Heart right ventricle (tissue), 16 donors: ENCODE measurements at regions not wholly inside any gene's neighbourhood (a gene's known extent, or its start where the extent isn't known, plus 50 kb on each side); places are given as distances from the start of the nearest gene placed in this dataset.

Source experiments
- ATAC-seq, 8 donors: fragments of 200-7000 bp; cut with Tn5 transposase; one replicate each; pipeline ENCODE4 v1.9.1; 2020; ENCODE audit warnings: mild to moderate bottlenecking in 8 of 8, moderate library complexity in 8 of 8, moderate number of reproducible peaks in 1 of 8
- DNase-seq, 2 donors: peaks; one replicate each; pipeline ENCODE4 v3.0.0-alpha.2; 2020
- H3K27ac ChIP-seq, 10 donors: fragments of 200-600 bp; sonication (generic) in 2 of 10; one replicate each; pipeline versions ENCODE4 v1.5.0 to v1.8.0; 2020 to 2022; ENCODE audit warnings: mild to moderate bottlenecking in 3 of 10
- H3K27me3 ChIP-seq, 7 donors: fragments of 200-600 bp; one replicate each; pipeline ENCODE4 v1.8.0; 2021 to 2022; ENCODE audit warnings: mild to moderate bottlenecking in 2 of 7
- H3K36me3 ChIP-seq, 9 donors: fragments of 200-600 bp; sonication (generic) in 1 of 9; one replicate each; pipeline versions ENCODE4 v1.5.0 to v1.8.0; 2020 to 2022; ENCODE audit warnings: mild to moderate bottlenecking in 2 of 9
- H3K4me1 ChIP-seq, 9 donors: fragments of 200-600 bp; sonication (generic) in 1 of 9; one replicate each; pipeline versions ENCODE4 v1.5.0 to v1.8.0; 2020 to 2022; ENCODE audit warnings: mild to moderate bottlenecking in 4 of 9
- H3K4me3 ChIP-seq, 10 donors: fragments of 200-600 bp; sonication (generic) in 2 of 10; one replicate each; pipeline versions ENCODE4 v1.5.0 to v1.8.0; 2020 to 2022; ENCODE audit warnings: mild to moderate bottlenecking in 7 of 10, moderate library complexity in 2 of 10
- H3K9me3 ChIP-seq, 11 donors: fragments of 200-600 bp in 10 of 11; sonication (generic) in 2 of 11; one replicate each; pipeline versions ENCODE4 v1.5.0 to v1.8.0; 2013 to 2022; ENCODE audit warnings: mild to moderate bottlenecking in 2 of 11, control low read depth in 1 of 11, moderate library complexity in 1 of 11
- CTCF ChIP-seq, 9 donors: fragments of 200-600 bp; sonication (generic) in 2 of 9; IDR thresholded peaks; one replicate each; pipeline versions ENCODE4 v1.5.0 to v1.8.0; 2021 to 2022; ENCODE audit warnings: antibody characterized with exemption in 9 of 9, mild to moderate bottlenecking in 5 of 9, moderate library complexity in 1 of 9
- WGBS, 2 donors: extraction: QIAGEN DNeasy Blood & Tissue Kit; methylation state at CpG; one replicate each; pipeline ENCODE4 v1.1.7; 2013; ENCODE audit warnings: inconsistent platforms in 1 of 2; 5-methylcytosine and 5-hydroxymethylcytosine counted together
- intact Hi-C, 10 donors: fragments of 100-400 bp; cut with DNase I; formaldehyde crosslinking; loops; one replicate each; pipeline versions ENCODE4 v1.11.1 to v1.14.2; 2022
- donor health status: Arrhythmogenic right ventricular cardiomyopathy.
- donor health status: ischemic (EF 13 %, LVEDD 7.1; RV severe dilation, severe dysfunction).
- donor health status: healthy with polysubstance abuse.
- donor health status: DM: no; HTN: yes; CAD: no.
- donor health status: DM: no; HTN: no; CAD: no.
- donor health status: ischemic (EF 25% LVEDD 6.9; RV normal size, moderate dysfunction).
- donor health status: ischemic (EF 25% LVEDD 5.7; RV mildly dilated, moderate dysfunction).
- donor health status: healthy.
- donor health status: DM: yes; HTN: yes; CAD: no.
- donor health status: Ischemic cardiomyopathy.
- donor health status: ischemic (EF 35%, LVEDD 5.7; RV mildly dilated, moderate dysfunction).
- donor health status: nonischemic (EF 11% LVEDD 7.7; RV severe dilation, severe dysfunction).
- donor health status: DM: yes; HTN: yes; CAD: no.
- donor health status: PGD.
- donor health status: ischemic (EF 29% LVEDD 5.4; RV normal size, mild dysfunction).
- donor health status: nonischemic (EF 23%, LVEDD 6.1; RV moderate dilation, normal function).

- no peak overlapping the region for H3K4me3 ChIP-seq
- H3K4me1 ChIP-seq = no peaks in the 10 kb centered on the region
- WGBS, 2 donors = 74 to 78% methylated on average over 3 of the region's 3 CpGs
- H3K9me3 ChIP-seq = no peaks in the 10 kb centered on the region
- no peak for DNase-seq
- no peak for TF ChIP-seq CTCF (IDR thresholded peaks at IDR 0.05)
- H3K36me3 ChIP-seq = no peaks in the 10 kb centered on the region
- H3K27ac ChIP-seq = no peak overlapping the region
- intact Hi-C loops = no loop called here
- no peaks in the 10 kb centered on the region for H3K27me3 ChIP-seq
- ATAC-seq = no peak
Measured at GRCh38 chr10:106511917-106512316, 652.6 kb downstream of the SORCS1 start.

GRCh38 chr10:106508950-106509349, 655.6 kb downstream of the SORCS1 start:
- H3K36me3 ChIP-seq = no peaks in the 10 kb centered on the region
- H3K27ac ChIP-seq = no peak overlapping the region
- intact Hi-C loops = no loop called here
- DNase-seq (no peak), ATAC-seq (no peak)
- H3K4me1 ChIP-seq = no peaks in the 10 kb centered on the region
- no peaks in the 10 kb centered on the region for H3K9me3 ChIP-seq
- 83 to 86% methylated on average over 1 of the region's 1 CpG for WGBS, 2 donors
- H3K27me3 ChIP-seq = no peaks in the 10 kb centered on the region
- no peak for TF ChIP-seq CTCF (IDR thresholded peaks at IDR 0.05)
- no peak overlapping the region for H3K4me3 ChIP-seq

GRCh38 chr10:106506526-106507283, 657.8 kb downstream of the SORCS1 start:
- intact Hi-C loops = no loop called here
- no peaks in the 10 kb centered on the region for H3K36me3 ChIP-seq
- H3K4me3 ChIP-seq = no peak overlapping the region
- no peaks in the 10 kb centered on the region for H3K27me3 ChIP-seq
- H3K9me3 ChIP-seq = no peaks in the 10 kb centered on the region
- no peak for DNase-seq
- 75 to 83% methylated on average over 6 of the region's 6 CpGs for WGBS, 2 donors
- TF ChIP-seq CTCF (IDR thresholded peaks at IDR 0.05) = no peak
- no peak for ATAC-seq
- no peaks in the 10 kb centered on the region for H3K4me1 ChIP-seq
- no peak overlapping the region for H3K27ac ChIP-seq

GRCh38 chr10:106504536-106504935, 660.0 kb downstream of the SORCS1 start:
- Histone ChIP-seq H3K4me1 (no peaks in the 10 kb centered on the region), H3K9me3 (no peaks in the 10 kb centered on the region), H3K4me3 (no peak overlapping the region), H3K36me3 (no peaks in the 10 kb centered on the region), H3K27me3 (no peaks in the 10 kb centered on the region), H3K27ac (no peak overlapping the region)
- WGBS, 2 donors = 79 to 85% methylated on average over 6 of the region's 6 CpGs
- ATAC-seq (no peak), DNase-seq (no peak)
- TF ChIP-seq CTCF (IDR thresholded peaks at IDR 0.05) = no peak
- intact Hi-C loops = no loop called here
